ENCODE measurements at regions not wholly inside any gene's neighbourhood (a gene's known extent, or its start where the extent isn't known, plus 50 kb on each side); places are given as distances from the start of the nearest gene placed in this dataset.

DNA sequence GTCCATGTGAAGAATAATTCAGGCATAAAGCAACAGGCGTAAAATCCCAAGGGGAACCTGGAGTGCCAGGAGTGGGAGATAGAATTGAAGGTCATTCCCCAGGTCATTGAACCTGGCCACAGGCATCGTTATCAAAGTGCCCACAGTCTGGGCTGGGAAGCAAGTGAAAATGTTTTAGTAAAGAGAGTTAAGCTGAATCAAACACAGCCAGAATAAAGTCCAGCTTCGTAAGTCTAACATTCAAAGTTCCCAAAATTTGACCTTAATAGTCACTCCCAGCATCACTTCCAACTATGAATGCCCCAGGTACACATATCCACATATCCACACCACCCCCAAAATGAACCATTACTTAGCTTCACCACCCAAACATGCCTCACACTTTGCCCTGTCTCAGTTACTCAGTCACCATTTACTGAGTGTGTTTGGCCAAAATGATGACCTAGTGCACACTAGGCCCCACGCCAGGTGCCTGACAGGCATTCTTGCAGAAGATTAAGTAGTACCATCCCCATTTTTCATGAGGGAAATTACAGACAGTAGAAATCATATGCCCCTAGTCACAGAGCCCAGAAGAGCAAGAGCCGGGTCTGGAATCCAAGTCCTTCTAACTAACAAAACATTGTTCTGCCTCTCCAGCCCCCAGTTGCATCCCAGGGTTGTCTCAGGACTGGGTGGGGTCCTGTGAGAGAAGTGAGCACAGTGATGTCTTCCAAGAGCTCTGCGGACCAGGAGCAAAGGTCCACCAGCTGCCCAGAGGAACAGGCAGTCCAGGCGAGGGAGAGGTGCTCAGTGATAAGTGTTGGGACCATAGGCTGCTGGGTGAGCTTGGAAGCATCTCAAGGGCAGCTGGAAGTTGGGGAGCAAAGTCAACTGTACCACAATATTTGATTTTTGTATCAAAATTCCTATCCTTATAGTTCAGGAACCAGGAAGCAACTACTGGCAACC, 65.2 kb upstream of the MYCN start:
- TF ChIP-seq CTCF (IDR thresholded peaks at IDR 0.05; ENCODE audit: insufficient read depth, low read depth, low read length) (no peak), EZH2 (IDR thresholded peaks at IDR 0.05; ENCODE audit: insufficient read depth, low read length) (no peak)

Measured in astrocyte (in vitro differentiated cells and primary cell).